HCT116 (cell line): ENCODE measurements at regions not wholly inside any gene's neighbourhood (a gene's known extent, or its start where the extent isn't known, plus 50 kb on each side); places are given as distances from the start of the nearest gene placed in this dataset.

Experiments
- ATAC-seq: fragments of 200-7000 bp; cut with Tn5 transposase; 2 replicates; pipeline ENCODE4 v1.9.1; 2020; ENCODE audit warnings: mild to moderate bottlenecking, moderate library complexity
- BruUV-seq: library from RNA; stranded (reverse); fragments of 400-500 nt; replicated peaks from 2 replicates; lab custom pipeline; 2021; lab: Mats Ljungman, UMichigan
- CTCF ChIA-PET: fragments of 300-600 bp; sonication (Branson Sonifier 250); formaldehyde crosslinking; loops from one replicate; lab custom pipeline; 2021; ENCODE audit warnings: antibody characterized with exemption; lab: Charles Lee
- POLR2A ChIA-PET: fragments of 300-600, 350-600 bp; sonication (Branson Sonifier 250); formaldehyde crosslinking; loops from one replicate; lab custom pipeline; 2021; ENCODE audit warnings: antibody characterized with exemption; lab: Charles Lee
- RAD21 ChIA-PET, 2 experiments: fragments of 300-600 bp; sonication (Branson Sonifier 250); formaldehyde crosslinking; loops; one replicate each; lab custom pipeline; 2023; ENCODE audit warnings: low total read pairs in 2 of 2; ENCODE audit not compliant: uncharacterized antibody in 2 of 2, unreplicated experiment in 2 of 2, low non-redundant PET in 1 of 2; lab: Charles Lee
- DNase-seq: peaks from one replicate; pipeline ENCODE4 v3.0.0-alpha.2; 2010; ENCODE audit warnings: low read depth, low spot score
- H2AFZ ChIP-seq: fragments of 200-600 bp; shearing (Covaris generic), sonication (generic); 2 replicates; pipeline ENCODE4 v1.6.1; 2017; ENCODE audit warnings: low read depth, mixed run types, mixed read lengths, antibody characterized with exemption, low read length; ENCODE audit not compliant: poor library complexity, severe bottlenecking
- H3K27ac ChIP-seq: 2 replicates; pipeline ENCODE4 v1.5.1; 2012; ENCODE audit warnings: low read depth, low read length
- H3K27me3 ChIP-seq: fragments of 200-600 bp; sonication (generic); 2 replicates; pipeline ENCODE4 v1.6.1; 2016; ENCODE audit warnings: mixed run types, low read length, mixed read lengths; ENCODE audit not compliant: insufficient read depth
- H3K36me3 ChIP-seq, 2 experiments: fragments of 200-500 bp in 1 of 2; fragments of 200-600 bp in 1 of 2; sonication (Bioruptor generic) in 1 of 2; sonication (generic) in 1 of 2; 2 replicates each; pipeline versions ENCODE4 v1.5.1 to v1.6.1; 2014 to 2016; ENCODE audit warnings: low read length in 2 of 2, inconsistent platforms in 1 of 2, mixed read lengths in 1 of 2, mixed run types in 1 of 2; ENCODE audit not compliant: insufficient read depth in 2 of 2, control insufficient read depth in 1 of 2
- H3K4me1 ChIP-seq, 2 experiments: fragments of 200-600 bp in 1 of 2; sonication (generic) in 1 of 2; 2 replicates each; pipeline versions ENCODE4 v1.5.1 to v1.6.1; 2012 to 2017; ENCODE audit warnings: low read length in 2 of 2, inconsistent platforms in 1 of 2, mild to moderate bottlenecking in 1 of 2, mixed read lengths in 1 of 2, mixed run types in 1 of 2, moderate library complexity in 1 of 2; ENCODE audit not compliant: insufficient read depth in 2 of 2, control insufficient read depth in 1 of 2
- H3K4me2 ChIP-seq: fragments of 200-600 bp; sonication (generic); 2 replicates; pipeline ENCODE4 v1.6.1; 2017; ENCODE audit warnings: mixed run types, low read length, mixed read lengths
- H3K4me3 ChIP-seq, 2 experiments: fragments of 200-600 bp in 1 of 2; sonication (generic) in 1 of 2; replicated peaks in 1 of 2; 2 replicates each; pipeline ENCODE4 v1.5.1; 2011 to 2016; ENCODE audit warnings: low read length in 2 of 2, control low read depth in 1 of 2, low read depth in 1 of 2, mild to moderate bottlenecking in 1 of 2, mixed read lengths in 1 of 2, mixed run types in 1 of 2
- H3K79me2 ChIP-seq: fragments of 200-600 bp; sonication (generic); 2 replicates; pipeline ENCODE4 v1.6.1; 2017; ENCODE audit warnings: mild to moderate bottlenecking, mixed run types, low read length, moderate library complexity, mixed read lengths; ENCODE audit not compliant: insufficient read depth
- H3K9ac ChIP-seq: fragments of 200-600 bp; sonication (generic); 2 replicates; pipeline ENCODE4 v1.6.1; 2016; ENCODE audit warnings: low read length, mixed read lengths
- H3K9me2 ChIP-seq: fragments of 200-600 bp; sonication (generic), shearing (Covaris generic); 2 replicates; pipeline ENCODE4 v1.6.1; 2017; ENCODE audit warnings: mixed run types, mild to moderate bottlenecking, moderate library complexity; ENCODE audit not compliant: insufficient read depth
- H3K9me3 ChIP-seq, 2 experiments: fragments of 200-500 bp in 1 of 2; fragments of 200-600 bp in 1 of 2; sonication (Bioruptor generic) in 1 of 2; sonication (generic) in 1 of 2; 2 replicates each; pipeline ENCODE4 v1.6.1; 2014 to 2017; ENCODE audit warnings: low read length in 2 of 2, mixed read lengths in 2 of 2, inconsistent platforms in 1 of 2, low read depth in 1 of 2, mild to moderate bottlenecking in 1 of 2, mixed run types in 1 of 2, moderate library complexity in 1 of 2; ENCODE audit not compliant: control insufficient read depth in 1 of 2, insufficient read depth in 1 of 2
- H4K20me1 ChIP-seq: fragments of 200-600 bp; sonication (generic), shearing (Covaris generic); 2 replicates; pipeline ENCODE4 v1.6.1; 2017; ENCODE audit warnings: mixed run types, mild to moderate bottlenecking, moderate library complexity; ENCODE audit not compliant: insufficient read depth
- CBX3 ChIP-seq: IDR thresholded peaks from 2 replicates; pipeline ENCODE4 v1.6.1; 2012; ENCODE audit warnings: low read depth
- CEBPB ChIP-seq: IDR thresholded peaks from 2 replicates; pipeline ENCODE4 v1.6.1; 2012; ENCODE audit warnings: low read depth
- ELF1 ChIP-seq: IDR thresholded peaks from 2 replicates; pipeline ENCODE4 v1.6.1; 2012; ENCODE audit warnings: low read depth, borderline replicate concordance
- EZH2phosphoT487 ChIP-seq: fragments of 200-600 bp; IDR thresholded peaks from 2 replicates; pipeline ENCODE4 v1.6.1; 2018; ENCODE audit warnings: antibody characterized with exemption, borderline replicate concordance
- FOSL1 ChIP-seq: IDR thresholded peaks from 2 replicates; pipeline ENCODE4 v1.6.1; 2012; ENCODE audit warnings: low read depth
- POLR2AphosphoS5 ChIP-seq: IDR thresholded peaks from 2 replicates; pipeline ENCODE4 v1.6.1; 2011; ENCODE audit warnings: mild to moderate bottlenecking, low read depth, low read length, moderate library complexity
- RAD21 ChIP-seq: IDR thresholded peaks from 2 replicates; pipeline ENCODE4 v1.6.1; 2012; ENCODE audit warnings: low read depth, mild to moderate bottlenecking
- REST ChIP-seq: IDR thresholded peaks from 2 replicates; pipeline ENCODE4 v1.6.1; 2012; ENCODE audit warnings: low read depth
- SIN3A ChIP-seq: IDR thresholded peaks from 2 replicates; pipeline ENCODE4 v1.6.1; 2012; ENCODE audit warnings: low read depth
- SP1 ChIP-seq: IDR thresholded peaks from 2 replicates; pipeline ENCODE4 v1.6.1; 2012; ENCODE audit warnings: low read depth
- SRF ChIP-seq: IDR thresholded peaks from 2 replicates; pipeline ENCODE4 v1.6.1; 2012; ENCODE audit warnings: low read depth
- YY1 ChIP-seq: IDR thresholded peaks from 2 replicates; pipeline ENCODE4 v1.6.1; 2011; ENCODE audit warnings: low read length, low read depth, moderate library complexity, mild to moderate bottlenecking; ENCODE audit not compliant: insufficient replicate concordance; ENCODE audit errors: extremely low read depth
- ZNF274 ChIP-seq: fragments of 200-500 bp; sonication (Bioruptor generic); IDR thresholded peaks from 2 replicates; pipeline ENCODE4 v1.6.1; 2014; ENCODE audit warnings: mild to moderate bottlenecking, low read depth, low read length, inconsistent platforms
- intact Hi-C: fragments of 100-400 bp; cut with micrococcal nuclease; formaldehyde crosslinking; loops from 2 replicates; pipeline ENCODE4 v1.10.0; 2022
- TF ChIP-seq, protein P1 (sequence below), 3 experiments: fragments of 200-600 bp in 1 of 3; sonication (generic) in 1 of 3; IDR thresholded peaks in 2 of 3; conservative IDR thresholded peaks in 1 of 3; 2 replicates each; pipeline ENCODE4 v1.5.1; 2012 to 2017; ENCODE audit warnings: low read depth in 2 of 3, low read length in 2 of 3, antibody characterized with exemption in 1 of 3, borderline replicate concordance in 1 of 3, control low read depth in 1 of 3, mild to moderate bottlenecking in 1 of 3, mixed read lengths in 1 of 3, mixed run types in 1 of 3, moderate library complexity in 1 of 3; ENCODE audit not compliant: insufficient read depth in 1 of 3

- no peak for TF ChIP-seq SP1
- TF ChIP-seq SIN3A = no peak
- TF ChIP-seq EZH2phosphoT487 = no peak
Observed at GRCh38 chr7:81135324-81135723, 216.5 kb upstream of the SEMA3C start (continued).

DNA sequence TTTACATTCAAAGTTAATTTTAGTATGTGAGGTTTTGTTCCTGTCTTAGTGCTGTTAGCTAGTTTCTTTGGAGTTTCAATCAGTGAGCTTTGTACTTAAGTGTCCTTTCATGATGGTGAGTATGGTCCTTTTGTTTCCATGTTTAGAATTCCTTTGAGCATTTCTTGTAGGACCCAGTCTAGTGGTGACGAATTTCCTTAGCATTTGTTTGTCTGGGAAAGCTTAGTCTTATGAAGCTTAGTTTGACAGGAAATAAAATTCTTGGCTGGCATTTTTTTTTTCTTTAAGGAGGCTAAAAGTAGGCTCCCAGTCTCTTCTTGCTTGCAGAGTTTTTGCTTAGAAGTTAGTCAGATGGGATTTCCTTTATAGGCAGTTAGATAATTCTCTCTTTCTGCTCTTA lies 209.2 kb upstream of the SEMA3C start:
- TF ChIP-seq CEBPB (no peak), ELF1 (no peak), POLR2AphosphoS5 (no peak), SRF (no peak), FOSL1 (no peak), CBX3 (no peak), ZNF274 (no peak), RAD21 (no peak), YY1 (no peak), REST (no peak), SP1 (no peak)
- TF ChIP-seq, protein P1, sequence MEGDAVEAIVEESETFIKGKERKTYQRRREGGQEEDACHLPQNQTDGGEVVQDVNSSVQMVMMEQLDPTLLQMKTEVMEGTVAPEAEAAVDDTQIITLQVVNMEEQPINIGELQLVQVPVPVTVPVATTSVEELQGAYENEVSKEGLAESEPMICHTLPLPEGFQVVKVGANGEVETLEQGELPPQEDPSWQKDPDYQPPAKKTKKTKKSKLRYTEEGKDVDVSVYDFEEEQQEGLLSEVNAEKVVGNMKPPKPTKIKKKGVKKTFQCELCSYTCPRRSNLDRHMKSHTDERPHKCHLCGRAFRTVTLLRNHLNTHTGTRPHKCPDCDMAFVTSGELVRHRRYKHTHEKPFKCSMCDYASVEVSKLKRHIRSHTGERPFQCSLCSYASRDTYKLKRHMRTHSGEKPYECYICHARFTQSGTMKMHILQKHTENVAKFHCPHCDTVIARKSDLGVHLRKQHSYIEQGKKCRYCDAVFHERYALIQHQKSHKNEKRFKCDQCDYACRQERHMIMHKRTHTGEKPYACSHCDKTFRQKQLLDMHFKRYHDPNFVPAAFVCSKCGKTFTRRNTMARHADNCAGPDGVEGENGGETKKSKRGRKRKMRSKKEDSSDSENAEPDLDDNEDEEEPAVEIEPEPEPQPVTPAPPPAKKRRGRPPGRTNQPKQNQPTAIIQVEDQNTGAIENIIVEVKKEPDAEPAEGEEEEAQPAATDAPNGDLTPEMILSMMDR (IDR thresholded peaks at IDR 0.05 in 2 of 3, conservative IDR thresholded peaks at IDR 0.05 in 1 of 3; ENCODE audit: borderline replicate concordance in 1 of 3, insufficient read depth in 1 of 3, low read depth in 2 of 3, low read length in 2 of 3) = no peak
- Histone ChIP-seq H3K27me3 (no peaks in the 10 kb centered on the region), H3K79me2 (no peaks in the 10 kb centered on the region), H3K9me2 (no peaks in the 10 kb centered on the region), H3K4me3 (no peak overlapping the region), H3K9me3 (no peaks in the 10 kb centered on the region), H3K4me1 (no peaks in the 10 kb centered on the region), H4K20me1 (no peaks in the 10 kb centered on the region), H3K27ac (no peak overlapping the region), H2AFZ (no peak overlapping the region), H3K9ac (no peak overlapping the region), H3K4me2 (no peak overlapping the region), H3K36me3 (no peaks in the 10 kb centered on the region)
- ATAC-seq (no peak), DNase-seq (no peak)
- BruUV-seq = no TSS peak
- ChIA-PET POLR2A (no interaction called here), CTCF (no interaction called here), RAD21 (no interaction called here)
- intact Hi-C loops = no loop called here
